B cell (primary cell): ENCODE measurements at regions not wholly inside any gene's neighbourhood (a gene's known extent, or its start where the extent isn't known, plus 50 kb on each side); places are given as distances from the start of the nearest gene placed in this dataset.

Experiments
- CTCF ChIP-seq: fragments of 200-600 bp; IDR thresholded peaks from one replicate; pipeline ENCODE4 v1.8.0; 2022; ENCODE audit warnings: antibody characterized with exemption, mild to moderate bottlenecking
- EZH2 ChIP-seq: IDR thresholded peaks from 2 replicates; pipeline ENCODE4 v1.6.1; 2012; ENCODE audit warnings: borderline replicate concordance, low read depth, mild to moderate bottlenecking, moderate library complexity, low read length; ENCODE audit not compliant: insufficient read depth, poor library complexity, severe bottlenecking

- no peak for TF ChIP-seq CTCF
- TF ChIP-seq EZH2: no peak
Measured at GRCh38 chr6:48840896-48841295, 622.2 kb downstream of the MMUT start.
